ENCODE measurements at regions not wholly inside any gene's neighbourhood (a gene's known extent, or its start where the extent isn't known, plus 50 kb on each side); places are given as distances from the start of the nearest gene placed in this dataset.

DNA sequence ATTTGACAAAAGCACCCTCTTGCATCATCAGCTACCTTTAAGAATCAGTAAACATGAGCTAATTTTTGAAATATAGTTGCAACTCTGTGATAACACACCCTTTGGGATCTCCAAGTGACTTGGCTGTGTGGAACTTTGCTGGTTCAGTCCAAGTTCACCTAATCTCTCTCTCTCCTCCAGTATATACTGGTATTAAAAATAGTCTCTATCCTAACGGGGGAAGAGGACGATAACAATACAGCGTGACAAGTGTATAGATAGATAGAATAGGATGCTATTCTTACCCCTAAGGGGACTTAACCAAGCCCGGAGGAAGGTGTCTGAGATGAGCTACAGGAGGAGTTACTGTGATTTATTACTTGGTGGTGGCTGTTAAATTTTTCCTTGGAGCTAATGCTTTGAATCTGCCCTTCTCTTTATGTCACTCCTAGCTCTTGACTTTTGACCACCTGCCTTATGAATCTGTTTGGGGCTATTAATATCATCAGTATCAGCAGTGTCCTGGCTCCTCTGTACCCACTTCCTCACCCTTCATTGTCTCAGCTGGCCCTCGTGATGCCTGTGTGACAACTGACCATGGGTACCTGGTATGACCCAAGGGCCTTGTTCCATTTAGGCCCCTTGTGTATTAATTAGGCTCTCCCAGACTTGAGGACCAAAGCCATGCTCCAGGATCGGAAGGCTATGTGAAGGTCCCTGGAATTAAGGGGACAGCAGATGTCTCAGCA lies 223.9 kb downstream of the SREK1 start:
- H3K9me3 ChIP-seq (ENCODE audit: control insufficient read depth, insufficient read depth, low read length) = no peaks in the 10 kb centered on the region
- no peaks in the 10 kb centered on the region for H3K4me1 ChIP-seq (ENCODE audit: control insufficient read depth, low read length)
- H3K4me3 ChIP-seq (ENCODE audit: low read length) = no peak overlapping the region
- H3K79me2 ChIP-seq (ENCODE audit: control insufficient read depth, low read length) = no peaks in the 10 kb centered on the region
- H3K9me2 ChIP-seq (replicated peaks; ENCODE audit: control insufficient read depth, low read length) = no peaks in the 10 kb centered on the region
- TF ChIP-seq, protein P1, sequence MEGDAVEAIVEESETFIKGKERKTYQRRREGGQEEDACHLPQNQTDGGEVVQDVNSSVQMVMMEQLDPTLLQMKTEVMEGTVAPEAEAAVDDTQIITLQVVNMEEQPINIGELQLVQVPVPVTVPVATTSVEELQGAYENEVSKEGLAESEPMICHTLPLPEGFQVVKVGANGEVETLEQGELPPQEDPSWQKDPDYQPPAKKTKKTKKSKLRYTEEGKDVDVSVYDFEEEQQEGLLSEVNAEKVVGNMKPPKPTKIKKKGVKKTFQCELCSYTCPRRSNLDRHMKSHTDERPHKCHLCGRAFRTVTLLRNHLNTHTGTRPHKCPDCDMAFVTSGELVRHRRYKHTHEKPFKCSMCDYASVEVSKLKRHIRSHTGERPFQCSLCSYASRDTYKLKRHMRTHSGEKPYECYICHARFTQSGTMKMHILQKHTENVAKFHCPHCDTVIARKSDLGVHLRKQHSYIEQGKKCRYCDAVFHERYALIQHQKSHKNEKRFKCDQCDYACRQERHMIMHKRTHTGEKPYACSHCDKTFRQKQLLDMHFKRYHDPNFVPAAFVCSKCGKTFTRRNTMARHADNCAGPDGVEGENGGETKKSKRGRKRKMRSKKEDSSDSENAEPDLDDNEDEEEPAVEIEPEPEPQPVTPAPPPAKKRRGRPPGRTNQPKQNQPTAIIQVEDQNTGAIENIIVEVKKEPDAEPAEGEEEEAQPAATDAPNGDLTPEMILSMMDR (IDR thresholded peaks at IDR 0.05; ENCODE audit: low read depth, low read length, poor library complexity, severe bottlenecking) = no peak
- no peak for TF ChIP-seq EZH2phosphoT487 (IDR thresholded peaks at IDR 0.05; ENCODE audit: borderline replicate concordance, low read length)
- no peaks in the 10 kb centered on the region for H4K20me1 ChIP-seq (ENCODE audit: control insufficient read depth, insufficient read depth, low read depth, low read length)
- H3F3A ChIP-seq (ENCODE audit: control insufficient read depth, insufficient read depth) = no peaks in the 10 kb centered on the region
- no peak overlapping the region for H3K27ac ChIP-seq (ENCODE audit: low read depth, low read length)
- peaks cover 5% of the 10 kb centered on the region for H3K27me3 ChIP-seq (ENCODE audit: control insufficient read depth, low read length)
- no peak overlapping the region for H3K4me2 ChIP-seq (ENCODE audit: low read length)
- no peaks in the 10 kb centered on the region for H3K36me3 ChIP-seq (ENCODE audit: control insufficient read depth, low read length)

DNA sequence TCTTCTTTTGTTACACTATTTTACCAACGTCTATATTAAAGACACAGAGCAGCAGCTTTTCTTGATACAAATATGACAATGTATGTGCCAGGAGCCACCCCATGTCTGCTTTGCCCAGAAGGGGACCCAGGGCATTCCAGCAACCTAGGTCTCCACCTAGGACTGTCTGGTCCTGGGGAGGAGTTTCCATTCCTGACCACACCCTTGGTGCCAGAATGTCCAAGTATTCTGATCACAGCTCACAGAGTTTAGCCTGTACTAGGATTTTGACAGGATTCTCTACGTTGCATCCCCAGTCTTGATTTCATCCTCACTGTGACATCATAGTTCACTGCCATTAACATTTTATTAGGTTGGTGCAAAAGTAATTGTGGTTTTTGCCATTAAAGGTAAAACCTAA lies 224.7 kb downstream of the SREK1 start:
- Histone ChIP-seq H3K9me2 (replicated peaks; ENCODE audit: control insufficient read depth, low read length) (no peaks in the 10 kb centered on the region), H3K9me3 (ENCODE audit: control insufficient read depth, insufficient read depth, low read length) (no peaks in the 10 kb centered on the region), H3K36me3 (ENCODE audit: control insufficient read depth, low read length) (no peaks in the 10 kb centered on the region), H3K27ac (ENCODE audit: low read depth, low read length) (no peak overlapping the region), H3K79me2 (ENCODE audit: control insufficient read depth, low read length) (no peaks in the 10 kb centered on the region), H3K4me1 (ENCODE audit: control insufficient read depth, low read length) (no peaks in the 10 kb centered on the region), H3K4me3 (ENCODE audit: low read length) (no peak overlapping the region), H3K27me3 (ENCODE audit: control insufficient read depth, low read length) (no peaks in the 10 kb centered on the region), H3F3A (ENCODE audit: control insufficient read depth, insufficient read depth) (no peaks in the 10 kb centered on the region), H3K4me2 (ENCODE audit: low read length) (no peak overlapping the region), H4K20me1 (ENCODE audit: control insufficient read depth, insufficient read depth, low read depth, low read length) (no peaks in the 10 kb centered on the region)
- TF ChIP-seq, protein P1 (IDR thresholded peaks at IDR 0.05; ENCODE audit: low read depth, low read length, poor library complexity, severe bottlenecking) = no peak
- TF ChIP-seq EZH2phosphoT487 (IDR thresholded peaks at IDR 0.05; ENCODE audit: borderline replicate concordance, low read length) = no peak

DNA sequence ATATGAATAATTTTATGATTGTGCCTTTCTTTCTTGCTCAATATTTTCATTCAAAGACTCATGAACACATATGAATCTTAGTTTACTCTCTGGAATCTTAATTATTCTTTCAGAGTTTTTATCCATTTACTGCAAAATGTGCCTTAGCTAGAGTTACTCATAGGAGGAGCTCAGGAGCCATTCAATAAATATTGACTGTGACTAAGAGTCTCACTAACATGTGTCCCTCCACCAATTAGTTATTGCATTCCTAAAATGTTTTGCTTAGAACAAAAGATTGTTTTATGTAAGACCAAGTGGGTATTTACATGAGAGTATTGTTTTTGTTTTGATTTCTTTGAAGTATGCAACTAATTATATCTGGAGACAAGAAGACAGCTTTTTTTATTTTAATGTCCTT lies 218.4 kb upstream of the MAST4 start:
- no peaks in the 10 kb centered on the region for H3K27me3 ChIP-seq (ENCODE audit: control insufficient read depth, low read length)
- H4K20me1 ChIP-seq (ENCODE audit: control insufficient read depth, insufficient read depth, low read depth, low read length) = no peaks in the 10 kb centered on the region
- no peak overlapping the region for H3K27ac ChIP-seq (ENCODE audit: low read depth, low read length)
- H3K4me1 ChIP-seq (ENCODE audit: control insufficient read depth, low read length) = no peaks in the 10 kb centered on the region
- no peaks in the 10 kb centered on the region for H3F3A ChIP-seq (ENCODE audit: control insufficient read depth, insufficient read depth)
- TF ChIP-seq, protein P1 (IDR thresholded peaks at IDR 0.05; ENCODE audit: low read depth, low read length, poor library complexity, severe bottlenecking) = no peak
- TF ChIP-seq EZH2phosphoT487 (IDR thresholded peaks at IDR 0.05; ENCODE audit: borderline replicate concordance, low read length) = no peak
- H3K79me2 ChIP-seq (ENCODE audit: control insufficient read depth, low read length) = no peaks in the 10 kb centered on the region
- no peak overlapping the region for H3K4me3 ChIP-seq (ENCODE audit: low read length)
- H3K36me3 ChIP-seq (ENCODE audit: control insufficient read depth, low read length) = no peaks in the 10 kb centered on the region
- H3K9me3 ChIP-seq (ENCODE audit: control insufficient read depth, insufficient read depth, low read length) = no peaks in the 10 kb centered on the region
- no peaks in the 10 kb centered on the region for H3K9me2 ChIP-seq (replicated peaks; ENCODE audit: control insufficient read depth, low read length)
- H3K4me2 ChIP-seq (ENCODE audit: low read length) = no peak overlapping the region

Measured in DOHH2 (cell line).